ENCODE measurements at regions not wholly inside any gene's neighbourhood (a gene's known extent, or its start where the extent isn't known, plus 50 kb on each side); places are given as distances from the start of the nearest gene placed in this dataset.
"Not testable (repeated sequence)": the region's sequence is repeated elsewhere in the genome, so short reads cannot be mapped to it uniquely, and the experiment has no call there.

DNA sequence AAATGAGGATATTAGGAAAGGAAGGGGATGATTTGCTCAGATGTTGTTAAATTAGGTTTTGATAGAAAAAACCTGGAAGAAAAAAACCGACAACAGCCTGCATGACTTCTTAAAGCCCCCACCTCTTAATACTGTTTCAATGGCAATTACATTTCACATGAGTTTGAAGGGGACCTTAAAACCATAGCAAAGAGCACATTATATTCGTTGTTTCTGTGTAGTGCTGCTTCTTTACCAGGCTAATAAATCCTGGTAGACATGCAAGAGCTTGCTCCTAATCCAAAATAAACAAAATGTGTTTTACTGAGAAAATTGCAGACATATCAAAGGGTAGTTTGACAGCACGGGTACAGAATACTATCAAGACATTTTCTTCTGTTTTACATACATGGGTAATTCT, 154.7 kb upstream of the NIPA1 start:
- TF ChIP-seq EZH2 (IDR thresholded peaks at IDR 0.05; ENCODE audit: low read depth) = not testable (repeated sequence)
- TF ChIP-seq, protein P1, sequence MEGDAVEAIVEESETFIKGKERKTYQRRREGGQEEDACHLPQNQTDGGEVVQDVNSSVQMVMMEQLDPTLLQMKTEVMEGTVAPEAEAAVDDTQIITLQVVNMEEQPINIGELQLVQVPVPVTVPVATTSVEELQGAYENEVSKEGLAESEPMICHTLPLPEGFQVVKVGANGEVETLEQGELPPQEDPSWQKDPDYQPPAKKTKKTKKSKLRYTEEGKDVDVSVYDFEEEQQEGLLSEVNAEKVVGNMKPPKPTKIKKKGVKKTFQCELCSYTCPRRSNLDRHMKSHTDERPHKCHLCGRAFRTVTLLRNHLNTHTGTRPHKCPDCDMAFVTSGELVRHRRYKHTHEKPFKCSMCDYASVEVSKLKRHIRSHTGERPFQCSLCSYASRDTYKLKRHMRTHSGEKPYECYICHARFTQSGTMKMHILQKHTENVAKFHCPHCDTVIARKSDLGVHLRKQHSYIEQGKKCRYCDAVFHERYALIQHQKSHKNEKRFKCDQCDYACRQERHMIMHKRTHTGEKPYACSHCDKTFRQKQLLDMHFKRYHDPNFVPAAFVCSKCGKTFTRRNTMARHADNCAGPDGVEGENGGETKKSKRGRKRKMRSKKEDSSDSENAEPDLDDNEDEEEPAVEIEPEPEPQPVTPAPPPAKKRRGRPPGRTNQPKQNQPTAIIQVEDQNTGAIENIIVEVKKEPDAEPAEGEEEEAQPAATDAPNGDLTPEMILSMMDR (conservative IDR thresholded peaks at IDR 0.05) = not testable (repeated sequence)
